Suppressor macrophage treated with lipopolysaccharide for 1 hour (primary cell): ENCODE measurements at regions not wholly inside any gene's neighbourhood (a gene's known extent, or its start where the extent isn't known, plus 50 kb on each side); places are given as distances from the start of the nearest gene placed in this dataset.

Source experiments
- DNase-seq, 3 donors: peaks; one replicate each; pipeline ENCODE4 v3.0.0-alpha.2; 2020 to 2022

DNA sequence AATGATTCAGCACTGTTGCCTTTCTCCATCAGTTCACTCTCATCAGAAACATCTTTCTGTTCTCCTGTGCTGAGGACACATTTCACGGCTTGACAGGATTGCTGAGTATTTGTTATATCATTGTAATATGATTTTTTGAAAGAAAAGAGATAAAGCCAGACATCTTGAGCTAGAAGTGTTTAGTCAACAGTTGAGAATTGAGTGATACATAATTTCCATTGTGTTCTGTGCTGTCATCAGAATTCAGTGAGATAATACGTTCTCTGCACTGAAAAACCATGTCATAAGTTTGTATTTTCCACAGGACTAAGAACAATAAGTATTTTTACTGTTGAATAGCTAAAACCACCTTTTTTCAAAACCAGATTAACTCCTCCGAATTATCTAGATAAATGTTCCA is 50.2 kb upstream of the GPRIN3 start:
- DNase-seq: no peak
